ENCODE measurements at regions not wholly inside any gene's neighbourhood (a gene's known extent, or its start where the extent isn't known, plus 50 kb on each side); places are given as distances from the start of the nearest gene placed in this dataset.
"Not testable (repeated sequence)": the region's sequence is repeated elsewhere in the genome, so short reads cannot be mapped to it uniquely, and the experiment has no call there.

- ATAC-seq (no peak), DNase-seq (no peak)
Observed at GRCh38 chr12:34097213-34097612, 74.9 kb downstream of the ALG10 start.

- DNase-seq (no peak), ATAC-seq (peak; percentile 7)
Observed at GRCh38 chr12:34105392-34105933, 83.2 kb downstream of the ALG10 start.

GRCh38 chr12:34106172-34106571 is 83.9 kb downstream of the ALG10 start:
- ATAC-seq (no peak), DNase-seq (no peak)

- no peak for DNase-seq
- no peak for ATAC-seq
Observed at GRCh38 chr12:34107016-34107415, 84.7 kb downstream of the ALG10 start.

- DNase-seq, result no peak
- ATAC-seq, result no peak
Observed at GRCh38 chr12:34107781-34108404, 85.6 kb downstream of the ALG10 start.

GRCh38 chr12:34108405-34108803 is 86.1 kb downstream of the ALG10 start:
- DNase-seq (no peak), ATAC-seq (no peak)

- DNase-seq (no peak), ATAC-seq (no peak)
Observed at GRCh38 chr12:34108967-34109366, 86.7 kb downstream of the ALG10 start.

- DNase-seq, result no peak
- peak; percentile 11 for ATAC-seq
Observed at GRCh38 chr12:34109390-34109789, 87.1 kb downstream of the ALG10 start.

- not testable (repeated sequence) for ATAC-seq
Observed at GRCh38 chr12:34109909-34110531, 87.7 kb downstream of the ALG10 start.

GRCh38 chr12:34119366-34119765 is 97.1 kb downstream of the ALG10 start:
- DNase-seq (no peak), ATAC-seq (no peak)

More at GRCh38 chr12:34109909-34110531, 87.7 kb downstream of the ALG10 start:
- not testable (repeated sequence) for DNase-seq

- DNase-seq (no peak), ATAC-seq (no peak)
Observed at GRCh38 chr12:34121360-34121759, 99.1 kb downstream of the ALG10 start.

- DNase-seq, result peak; percentile 32
- not testable (repeated sequence) for ATAC-seq
Observed at GRCh38 chr12:34123092-34123491, 100.8 kb downstream of the ALG10 start.

- ATAC-seq (no peak), DNase-seq (no peak)
Observed at GRCh38 chr12:34124608-34125007, 102.3 kb downstream of the ALG10 start.

GRCh38 chr12:34126239-34126641 is 103.9 kb downstream of the ALG10 start:
- DNase-seq (no peak), ATAC-seq (no peak)

GRCh38 chr12:34126805-34127204 is 104.5 kb downstream of the ALG10 start:
- ATAC-seq, result no peak

GRCh38 chr12:34127379-34127778 is 105.1 kb downstream of the ALG10 start:
- not testable (repeated sequence) for ATAC-seq, DNase-seq

More at GRCh38 chr12:34126805-34127204, 104.5 kb downstream of the ALG10 start:
- DNase-seq, result no peak

GRCh38 chr12:34142430-34142829 is 120.1 kb downstream of the ALG10 start:
- ATAC-seq (no peak), DNase-seq (no peak)

- no peak for ATAC-seq
Observed at GRCh38 chr12:34151019-34151418, 128.7 kb downstream of the ALG10 start.

GRCh38 chr12:34163443-34163842 is 141.1 kb downstream of the ALG10 start:
- DNase-seq (no peak), ATAC-seq (no peak)

More at GRCh38 chr12:34151019-34151418, 128.7 kb downstream of the ALG10 start:
- no peak for DNase-seq

GRCh38 chr12:34166427-34167060 is 144.2 kb downstream of the ALG10 start:
- ATAC-seq (no peak), DNase-seq (no peak)

- DNase-seq, ATAC-seq: not testable (repeated sequence)
Observed at GRCh38 chr12:34168507-34168906, 146.2 kb downstream of the ALG10 start.

GRCh38 chr12:34186492-34186891 is 164.2 kb downstream of the ALG10 start:
- DNase-seq, result no peak
- ATAC-seq, result no peak

GRCh38 chr12:34188974-34189373 is 166.7 kb downstream of the ALG10 start:
- ATAC-seq, result no peak

More at GRCh38 chr12:34188974-34189373, 166.7 kb downstream of the ALG10 start:
- no peak for DNase-seq

Data from stimulated activated naive CD8-positive, alpha-beta T cell treated with anti-CD3 and anti-CD28 coated beads, Interleukin-15, Interleukin-2, amounts not matched to agents 100 U/mL and 50 U/mL, for 24 hours (primary cell).